ENCODE measurements at regions not wholly inside any gene's neighbourhood (a gene's known extent, or its start where the extent isn't known, plus 50 kb on each side); places are given as distances from the start of the nearest gene placed in this dataset.

DNA sequence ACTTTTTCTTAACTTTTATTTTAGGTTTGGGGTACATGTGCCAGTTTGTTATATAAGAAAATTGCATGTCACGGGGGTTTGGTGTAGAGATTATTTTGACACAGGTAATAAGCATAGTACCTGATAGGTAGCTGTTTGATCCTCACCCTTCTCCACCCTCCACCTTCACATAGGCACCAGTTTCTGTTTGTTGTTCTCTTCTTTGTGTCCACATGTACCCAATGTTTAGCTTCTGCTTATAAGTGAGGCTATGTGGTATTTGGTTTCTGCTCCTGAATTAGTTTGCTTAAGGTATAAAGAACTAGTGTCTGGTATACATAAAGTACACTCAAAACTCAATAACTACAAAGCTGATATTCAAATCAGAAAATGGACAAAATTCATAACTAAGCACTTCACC is 654.6 kb upstream of the LINC00305 start:
- Mint-ChIP-seq H3K27me3 (ENCODE audit: low read depth) (no peaks in the 10 kb centered on the region), H3K27ac (no peak overlapping the region), H3K4me3 (no peak overlapping the region), H3K4me1 (0 out of 4 replicates have a peak, but pooled peaks cover 0 to 6% of the 10 kb centered on the region in 2 experiments), H3K9me3 (no peaks in the 10 kb centered on the region), H3K36me3 (ENCODE audit: insufficient read depth in 1 of 3, low read depth in 3 of 3) (no peaks in the 10 kb centered on the region)
- no peak overlapping the region for H3K56ac ChIP-seq (ENCODE audit: insufficient read length, low read depth, low read length)
- H3K27ac ChIP-seq (ENCODE audit: insufficient read length, low read depth, low read length), result no peak overlapping the region
- H2BK15ac ChIP-seq (ENCODE audit: low read depth, low read length), result no peak overlapping the region
- H3K4ac ChIP-seq (ENCODE audit: low read depth, low read length), result no peak overlapping the region
- no peak overlapping the region for H2BK120ac ChIP-seq (ENCODE audit: low read depth, low read length, poor library complexity, severe bottlenecking)
- no CpG with 5 or more reads among the region's 1 CpG for WGBS (ENCODE audit: extremely low coverage, insufficient read length, low lambda C conversion rate)
- H3T11ph ChIP-seq (ENCODE audit: low read length), result no peak overlapping the region
- no peak overlapping the region for H2AFZ ChIP-seq (ENCODE audit: low read length)
- no peaks in the 10 kb centered on the region for H3K79me1 ChIP-seq (ENCODE audit: insufficient read depth, low read depth, low read length, poor library complexity, severe bottlenecking)
- H4K8ac ChIP-seq (replicated peaks; ENCODE audit: insufficient read length, low read depth, low read length), result no peak overlapping the region
- no peak overlapping the region for H3K23ac ChIP-seq (ENCODE audit: insufficient read length, low read depth, low read length)
- no peak overlapping the region for H2AK5ac ChIP-seq (ENCODE audit: insufficient read length, low read length)
- H3K18ac ChIP-seq (ENCODE audit: insufficient read length, low read depth, low read length), result no peak overlapping the region
- no peaks in the 10 kb centered on the region for H4K20me1 ChIP-seq (ENCODE audit: control insufficient read depth, insufficient read depth, insufficient read length)
- no peak overlapping the region for H4K91ac ChIP-seq (ENCODE audit: insufficient read length, low read depth, low read length)
- no peak for DNase-seq
- no peaks in the 10 kb centered on the region for H3K79me2 ChIP-seq (ENCODE audit: insufficient read depth, low read length)
- no peaks in the 10 kb centered on the region for H3K4me1 ChIP-seq (ENCODE audit: insufficient read depth, low read length)
- no peak overlapping the region for H3K14ac ChIP-seq (ENCODE audit: insufficient read depth, low read length)
- H3K27me3 ChIP-seq (ENCODE audit: insufficient read depth, low read length), result no peaks in the 10 kb centered on the region
- H3K23me2 ChIP-seq (ENCODE audit: insufficient read length, low read depth, low read length, poor library complexity, severe bottlenecking), result no peaks in the 10 kb centered on the region
- no peak overlapping the region for H4K5ac ChIP-seq (ENCODE audit: insufficient read length, low read depth, low read length)
- TF ChIP-seq, protein P1, sequence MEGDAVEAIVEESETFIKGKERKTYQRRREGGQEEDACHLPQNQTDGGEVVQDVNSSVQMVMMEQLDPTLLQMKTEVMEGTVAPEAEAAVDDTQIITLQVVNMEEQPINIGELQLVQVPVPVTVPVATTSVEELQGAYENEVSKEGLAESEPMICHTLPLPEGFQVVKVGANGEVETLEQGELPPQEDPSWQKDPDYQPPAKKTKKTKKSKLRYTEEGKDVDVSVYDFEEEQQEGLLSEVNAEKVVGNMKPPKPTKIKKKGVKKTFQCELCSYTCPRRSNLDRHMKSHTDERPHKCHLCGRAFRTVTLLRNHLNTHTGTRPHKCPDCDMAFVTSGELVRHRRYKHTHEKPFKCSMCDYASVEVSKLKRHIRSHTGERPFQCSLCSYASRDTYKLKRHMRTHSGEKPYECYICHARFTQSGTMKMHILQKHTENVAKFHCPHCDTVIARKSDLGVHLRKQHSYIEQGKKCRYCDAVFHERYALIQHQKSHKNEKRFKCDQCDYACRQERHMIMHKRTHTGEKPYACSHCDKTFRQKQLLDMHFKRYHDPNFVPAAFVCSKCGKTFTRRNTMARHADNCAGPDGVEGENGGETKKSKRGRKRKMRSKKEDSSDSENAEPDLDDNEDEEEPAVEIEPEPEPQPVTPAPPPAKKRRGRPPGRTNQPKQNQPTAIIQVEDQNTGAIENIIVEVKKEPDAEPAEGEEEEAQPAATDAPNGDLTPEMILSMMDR (conservative IDR thresholded peaks at IDR 0.05), result no peak
- H2BK20ac ChIP-seq (ENCODE audit: low read depth, low read length, poor library complexity, severe bottlenecking), result no peak overlapping the region
- no peak overlapping the region for H3K4me2 ChIP-seq (ENCODE audit: insufficient read depth, insufficient read length, low read length)
- H3K9me3 ChIP-seq (ENCODE audit: control insufficient read depth, low read depth, low read length), result no peaks in the 10 kb centered on the region
- no peak overlapping the region for H2BK12ac ChIP-seq (ENCODE audit: insufficient read length, low read depth, low read length)
- H3K9ac ChIP-seq (ENCODE audit: extremely low read depth, insufficient read length, low read length), result no peak overlapping the region
- H2BK5ac ChIP-seq (ENCODE audit: insufficient read length, low read length), result no peak overlapping the region
